Pulmonary artery endothelial cell (primary cell): ENCODE measurements at regions not wholly inside any gene's neighbourhood (a gene's known extent, or its start where the extent isn't known, plus 50 kb on each side); places are given as distances from the start of the nearest gene placed in this dataset.
"Not testable (repeated sequence)": the region's sequence is repeated elsewhere in the genome, so short reads cannot be mapped to it uniquely, and the experiment has no call there.

Experiments
- DNase-seq: peaks from one replicate; pipeline ENCODE4 v3.0.0-alpha.2; 2011; ENCODE audit warnings: low read depth, low spot score

GRCh38 chr5:99068944-99069650 is 140.3 kb upstream of the CHD1 start:
- no peak for DNase-seq

- DNase-seq: no peak
These were observed 134.9 kb upstream of the CHD1 start for GRCh38 chr5:99063737-99064136.

- DNase-seq: no peak
These were observed 132.9 kb upstream of the CHD1 start for GRCh38 chr5:99061711-99062110.

DNA sequence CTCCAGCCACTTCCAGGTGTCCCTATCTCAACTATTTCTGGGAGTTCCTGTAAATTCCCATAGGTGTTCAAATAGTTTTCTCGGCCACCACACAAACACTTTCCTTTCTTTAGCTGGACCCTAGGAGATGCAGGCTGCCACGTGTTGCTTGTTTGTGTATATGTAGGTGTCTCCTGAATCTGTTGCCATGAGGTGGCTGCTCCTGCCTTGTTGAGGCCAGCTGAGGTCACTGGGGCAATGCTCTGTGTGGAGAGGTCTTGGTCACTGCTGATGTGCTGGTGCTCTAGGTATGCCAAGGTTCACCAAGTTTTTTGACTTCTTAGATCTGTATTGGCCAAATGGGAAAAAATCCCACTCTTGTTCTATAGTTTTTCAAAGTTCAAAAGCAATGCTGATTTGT is 132.5 kb upstream of the CHD1 start:
- DNase-seq: no peak

- peak; percentile 19 for DNase-seq
These were observed 131.8 kb upstream of the CHD1 start for GRCh38 chr5:99060306-99061261.

- DNase-seq: no peak
These were observed 130.9 kb upstream of the CHD1 start for GRCh38 chr5:99059685-99060084.

DNA sequence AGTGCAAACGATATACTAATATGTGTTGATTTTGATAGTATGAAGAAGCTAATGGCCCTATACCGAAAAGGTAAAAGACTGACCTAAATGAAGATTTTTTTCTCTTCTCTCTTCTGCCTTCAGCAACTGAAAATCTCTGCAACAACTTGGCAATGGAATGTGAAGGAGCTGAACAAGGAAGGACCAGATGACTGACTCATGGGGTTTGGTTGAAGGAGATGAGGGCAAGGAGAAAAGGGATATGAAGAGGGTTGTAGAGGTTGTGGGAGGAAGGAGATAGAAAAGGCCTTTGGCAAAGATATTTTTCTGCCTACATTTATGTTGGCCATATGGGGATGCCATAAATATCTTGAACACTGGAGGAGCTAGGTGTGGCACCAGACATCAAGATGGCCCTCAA is 129.7 kb upstream of the CHD1 start:
- DNase-seq: no peak

DNA sequence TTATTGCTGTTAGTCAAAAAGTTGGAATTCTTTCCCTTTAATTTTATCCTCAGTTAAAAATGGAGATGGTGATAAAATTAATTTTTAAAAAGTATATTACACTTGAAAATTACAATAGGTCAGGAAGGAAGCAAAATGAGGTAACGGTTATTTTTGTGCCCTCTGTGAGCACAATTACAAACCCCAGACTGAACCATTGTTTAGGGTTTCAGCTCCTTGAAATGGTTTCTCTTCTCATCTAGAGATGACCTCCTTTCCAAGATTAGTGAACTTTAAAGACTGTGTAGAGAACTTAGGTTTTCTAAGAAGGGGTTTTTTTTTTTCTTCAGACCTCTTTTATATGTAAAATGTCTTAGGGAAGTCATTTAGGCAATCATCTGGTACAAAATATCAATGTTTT is 126.2 kb upstream of the CHD1 start:
- DNase-seq: peak; percentile 15

- no peak for DNase-seq
These were observed 117.1 kb upstream of the CHD1 start for GRCh38 chr5:99045871-99046270.

DNA sequence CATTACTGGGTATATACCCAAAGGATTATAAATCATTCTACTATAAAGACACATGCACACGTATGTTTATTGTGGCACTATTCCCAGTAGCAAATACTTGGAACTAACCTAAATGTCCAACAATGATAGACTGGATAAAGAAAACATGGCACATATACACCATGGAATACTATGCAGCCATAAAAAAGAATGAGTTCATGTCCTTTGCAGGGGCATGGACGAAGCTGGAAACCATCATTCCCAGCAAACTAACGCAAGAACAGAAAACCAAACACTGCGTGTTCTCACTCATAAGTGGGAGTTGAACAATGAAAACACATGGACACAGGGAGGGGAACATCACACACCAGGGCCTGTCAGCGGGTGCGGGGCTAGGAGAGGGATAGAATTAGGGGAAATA is 114.5 kb upstream of the CHD1 start:
- DNase-seq: not testable (repeated sequence)

DNA sequence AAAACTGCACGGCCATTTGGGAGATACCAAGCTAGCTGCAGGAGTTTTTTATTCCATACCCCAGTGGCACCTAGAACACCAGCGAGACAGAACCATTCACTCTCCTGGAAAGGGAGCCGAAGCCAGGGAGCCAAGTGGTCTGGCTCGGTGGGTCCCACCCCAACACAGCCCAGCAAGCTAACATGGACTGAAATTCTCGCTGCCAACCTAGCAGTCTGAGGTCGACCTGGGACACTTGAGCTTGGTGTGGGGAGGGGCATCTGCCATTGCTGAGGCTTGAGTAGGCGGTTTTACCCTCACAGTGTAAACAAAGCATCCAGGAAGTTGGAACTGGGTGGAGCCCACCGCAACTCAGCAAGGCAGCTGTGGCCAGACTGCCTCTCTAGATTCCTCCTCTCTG is 108.9 kb upstream of the CHD1 start:
- no peak for DNase-seq

GRCh38 chr5:99035942-99036341 is 107.1 kb upstream of the CHD1 start:
- no peak for DNase-seq

DNA sequence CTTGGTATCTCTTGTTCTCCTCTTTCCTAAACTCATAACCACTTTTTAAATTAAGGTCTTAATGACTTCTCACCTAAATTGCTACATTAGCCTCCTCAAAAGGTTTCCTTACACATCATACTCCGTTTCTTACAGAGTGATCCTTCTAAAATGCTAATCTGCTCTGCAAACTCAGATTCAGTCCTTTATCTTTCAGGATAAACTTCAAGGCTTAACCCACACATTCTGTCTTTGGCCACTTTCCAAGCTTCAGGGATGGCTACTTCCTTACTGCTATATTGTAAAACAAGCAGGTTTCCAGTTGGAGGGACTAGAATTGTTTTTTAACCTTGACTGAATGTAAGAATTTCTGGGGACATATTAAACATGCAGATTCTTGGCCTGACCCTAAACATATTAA is 105.5 kb upstream of the CHD1 start:
- DNase-seq: no peak

- no peak for DNase-seq
These were observed 104.5 kb upstream of the CHD1 start for GRCh38 chr5:99033014-99033900.

DNA sequence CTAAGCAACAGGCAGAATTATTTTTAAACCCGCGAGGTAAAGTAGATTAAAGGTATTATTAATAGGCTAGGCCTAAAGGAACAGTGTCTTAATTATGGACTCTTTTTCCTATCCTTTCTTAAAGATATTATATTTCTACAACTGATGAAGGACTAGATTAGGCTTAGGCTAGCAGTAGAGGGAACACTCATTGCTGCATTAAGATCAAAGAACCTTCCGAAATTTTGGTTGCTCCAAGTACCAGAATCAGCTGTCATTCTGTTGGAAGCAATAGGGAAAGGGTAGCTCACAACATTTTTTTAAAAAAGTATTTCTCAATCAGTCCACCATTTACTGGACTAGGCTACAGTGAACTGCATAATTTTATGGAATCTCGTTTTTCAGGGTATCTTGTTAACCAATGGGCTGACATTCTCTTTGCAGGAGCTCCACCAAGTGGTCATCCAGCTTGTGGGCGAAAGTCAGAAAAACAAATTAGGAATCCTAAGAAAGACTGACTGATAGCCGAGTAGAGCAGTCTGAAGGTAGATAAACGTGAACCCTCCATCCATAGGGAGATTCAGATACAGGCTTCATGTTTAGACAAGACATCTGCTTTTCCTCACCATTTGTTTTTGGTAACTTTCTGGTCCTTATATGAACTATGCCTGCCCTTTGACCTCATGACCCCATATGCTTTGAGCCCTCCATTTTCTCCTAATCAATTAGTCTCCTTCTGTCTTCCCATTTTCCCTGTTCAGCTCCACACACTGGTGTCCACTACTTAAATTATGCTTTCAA is 103.6 kb upstream of the CHD1 start:
- peak; percentile 60 for DNase-seq

DNA sequence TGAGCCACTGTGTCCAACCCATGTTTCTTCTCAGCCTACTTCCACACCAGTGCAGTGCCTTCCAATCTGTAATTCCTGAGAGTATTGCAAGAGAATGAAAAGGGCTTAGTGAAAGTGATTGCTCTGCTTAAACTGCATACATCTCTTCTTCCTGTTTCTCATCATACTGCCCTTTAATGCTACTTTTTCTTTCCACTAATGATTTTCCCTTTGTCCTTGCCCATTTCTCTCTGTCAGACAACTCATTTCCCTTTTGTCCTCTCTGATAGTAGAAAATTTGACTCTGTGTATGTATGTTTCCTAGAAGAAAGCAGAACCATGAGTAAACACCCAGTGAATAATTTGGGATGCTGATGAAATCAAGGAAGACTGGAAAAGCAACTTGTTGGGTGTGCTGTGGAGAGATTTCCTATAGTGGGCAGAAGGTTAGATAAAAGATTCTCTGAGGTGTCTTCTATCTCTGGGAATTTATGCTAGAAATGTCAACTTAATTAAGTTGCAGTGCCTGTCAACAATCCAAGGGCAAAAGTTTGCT is 102.2 kb upstream of the CHD1 start:
- no peak for DNase-seq

- no peak for DNase-seq
These were observed 100.4 kb upstream of the CHD1 start for GRCh38 chr5:99029172-99029571.

GRCh38 chr5:99028170-99028569 is 99.4 kb upstream of the CHD1 start:
- DNase-seq: not testable (repeated sequence)

DNA sequence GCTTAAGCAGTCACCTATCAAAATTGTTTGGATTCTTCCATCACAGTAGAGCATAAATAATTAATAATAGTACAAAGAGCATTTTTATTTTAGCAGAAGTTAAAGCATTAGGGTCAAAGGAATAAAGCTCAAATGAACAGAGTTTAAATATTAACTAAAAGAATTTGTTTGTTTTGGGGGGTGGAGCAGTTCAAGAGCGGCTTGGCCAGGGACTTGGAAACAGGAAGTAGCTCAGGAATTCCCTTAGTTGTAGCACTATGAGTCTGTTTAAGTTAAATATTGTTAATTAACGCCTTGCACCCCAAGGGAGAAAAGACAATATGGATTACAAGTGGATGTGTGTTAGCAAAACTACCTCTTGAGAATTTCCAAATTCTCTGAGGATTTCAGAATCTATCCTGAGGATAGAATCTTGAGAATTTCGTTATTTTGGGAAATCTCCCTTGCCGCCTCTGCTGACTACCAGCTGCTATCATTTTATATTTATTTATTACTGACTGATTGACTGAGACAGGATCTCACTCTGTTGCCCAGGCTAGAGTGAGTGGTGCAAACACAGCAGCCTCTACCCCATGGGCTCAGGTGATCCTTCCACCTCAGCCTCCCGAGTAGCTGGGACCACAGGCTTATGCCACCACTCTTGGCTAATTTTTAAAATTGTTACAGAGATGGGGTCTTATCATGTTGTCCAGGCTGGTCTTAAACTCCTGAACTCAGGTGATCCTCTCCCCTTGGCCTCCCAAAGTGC is 96.7 kb upstream of the CHD1 start:
- DNase-seq: no peak

DNA sequence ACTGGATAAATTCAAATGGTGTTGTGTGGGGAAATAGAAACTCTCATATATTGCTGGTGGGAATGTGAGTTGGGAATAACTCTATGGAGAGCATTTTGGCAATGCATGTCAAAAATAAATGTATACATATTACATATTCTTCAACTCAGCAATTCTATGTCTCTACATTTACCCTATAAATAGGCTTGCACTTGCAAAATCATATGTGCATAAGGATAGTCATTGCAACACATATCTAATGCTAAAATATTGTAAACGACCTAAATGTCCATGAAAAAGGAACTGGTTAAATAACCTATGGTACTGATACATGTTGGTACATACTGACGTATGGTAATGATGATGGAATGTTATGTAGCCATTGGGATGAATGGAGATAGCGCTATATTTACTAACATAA is 94.5 kb upstream of the CHD1 start:
- DNase-seq: no peak
